Kidney (tissue), 13 donors: ENCODE measurements at regions not wholly inside any gene's neighbourhood (a gene's known extent, or its start where the extent isn't known, plus 50 kb on each side); places are given as distances from the start of the nearest gene placed in this dataset.

Source experiments
- DNase-seq, 5 donors: peaks; one replicate each; pipeline ENCODE4 v3.0.0-alpha.2; 2013 to 2020
- FAIRE-seq: peaks from 2 replicates; lab custom pipeline; 2012; peaks lifted over from hg19 to GRCh38; lab: Jason Lieb, UNC
- H3K27ac ChIP-seq, 2 donors: one replicate each; pipeline ENCODE4 v1.7.0; 2013; ENCODE audit warnings: low read depth in 2 of 2, low read length in 2 of 2, inconsistent platforms in 1 of 2
- H3K27me3 ChIP-seq: one replicate; pipeline ENCODE4 v1.7.1; 2013; ENCODE audit warnings: low read length, inconsistent platforms; ENCODE audit not compliant: control insufficient read depth, insufficient read depth
- H3K36me3 ChIP-seq, 3 donors: one replicate each; pipeline versions ENCODE4 v1.7.0 to v1.7.1; 2013; ENCODE audit warnings: low read length in 3 of 3, control low read depth in 1 of 3, inconsistent platforms in 1 of 3; ENCODE audit not compliant: insufficient read depth in 3 of 3, control insufficient read depth in 2 of 3
- H3K4me1 ChIP-seq, 3 donors: one replicate each; pipeline versions ENCODE4 v1.7.0 to v1.7.1; 2013; ENCODE audit warnings: low read length in 3 of 3, inconsistent platforms in 1 of 3, low read depth in 1 of 3; ENCODE audit not compliant: control insufficient read depth in 2 of 3, insufficient read depth in 2 of 3
- H3K4me3 ChIP-seq, 3 donors: one replicate each; pipeline versions ENCODE4 v1.7.0 to v1.8.1; 2013; ENCODE audit warnings: low read length in 3 of 3, control low read depth in 1 of 3, inconsistent platforms in 1 of 3
- H3K9ac ChIP-seq, 3 donors: one replicate each; pipeline versions ENCODE4 v1.7.0 to v1.7.1; 2013; ENCODE audit warnings: low read length in 3 of 3, control low read depth in 1 of 3, inconsistent platforms in 1 of 3
- H3K9me3 ChIP-seq, 3 donors: one replicate each; pipeline versions ENCODE4 v1.7.0 to v1.7.1; 2013; ENCODE audit warnings: low read length in 3 of 3, control low read depth in 1 of 3, inconsistent platforms in 1 of 3; ENCODE audit not compliant: control insufficient read depth in 2 of 3, insufficient read depth in 1 of 3
- CTCF ChIP-seq: IDR thresholded peaks from 3 replicates; pipeline ENCODE4 v1.5.1; 2012; ENCODE audit warnings: mild to moderate bottlenecking, moderate library complexity, borderline replicate concordance; ENCODE audit not compliant: insufficient read depth; ENCODE audit errors: extremely low read depth
- intact Hi-C: fragments of 100-400 bp; cut with DNase I; formaldehyde crosslinking; loops from one replicate; pipeline ENCODE4 v1.11.1; 2022
- donor health status: control.
- donor health status: control.
- donor health status: control.
- donor health status: control.
- donor health status: control.
- donor health status: DM: yes; HTN: yes; CAD: no.
- donor health status: Normal renal cell carcinoma (clear cell type).

- Histone ChIP-seq H3K27ac (no peak overlapping the region), H3K4me3 (no peak overlapping the region), H3K36me3 (no peaks in the 10 kb centered on the region), H3K9ac (no peak overlapping the region), H3K4me1 (no peaks in the 10 kb centered on the region), H3K27me3 (no peaks in the 10 kb centered on the region), H3K9me3 (no peaks in the 10 kb centered on the region)
- no peak for FAIRE-seq
- no peak for DNase-seq
- TF ChIP-seq CTCF: no peak
- intact Hi-C loops: no loop called here
Measured at GRCh38 chr22:48161298-48161697, 1398.8 kb downstream of the TBC1D22A start.

GRCh38 chr22:48157676-48158075 is 1395.2 kb downstream of the TBC1D22A start:
- Histone ChIP-seq H3K4me1 (no peaks in the 10 kb centered on the region), H3K27ac (no peak overlapping the region), H3K9me3 (no peaks in the 10 kb centered on the region), H3K36me3 (no peaks in the 10 kb centered on the region), H3K4me3 (no peak overlapping the region), H3K9ac (no peak overlapping the region), H3K27me3 (no peaks in the 10 kb centered on the region)
- intact Hi-C loops: no loop called here
- no peak for DNase-seq
- no peak for FAIRE-seq
- TF ChIP-seq CTCF: no peak

- H3K36me3 ChIP-seq: no peaks in the 10 kb centered on the region
- no peak overlapping the region for H3K27ac ChIP-seq
- no peak for TF ChIP-seq CTCF
- DNase-seq (no peak), FAIRE-seq (no peak)
- no peak overlapping the region for H3K9ac ChIP-seq
- H3K27me3 ChIP-seq: no peaks in the 10 kb centered on the region
- no peaks in the 10 kb centered on the region for H3K4me1 ChIP-seq
- no peak overlapping the region for H3K4me3 ChIP-seq
- intact Hi-C loops: no loop called here
- no peaks in the 10 kb centered on the region for H3K9me3 ChIP-seq
Measured at GRCh38 chr22:48156603-48157355, 1394.3 kb downstream of the TBC1D22A start.
